GM23338 (cell line): ENCODE measurements at regions not wholly inside any gene's neighbourhood (a gene's known extent, or its start where the extent isn't known, plus 50 kb on each side); places are given as distances from the start of the nearest gene placed in this dataset.

Source experiments
- ATAC-seq: fragments of 200-7000 bp; cut with Tn5 transposase; 3 replicates; pipeline ENCODE4 v1.9.1; 2020
- DNase-seq: peaks from one replicate; pipeline ENCODE4 v3.0.0-alpha.2; 2015; ENCODE audit warnings: low spot score
- H2AFZ ChIP-seq: fragments of 200-600 bp; sonication (generic); 2 replicates; pipeline ENCODE4 v1.8.0; 2016; ENCODE audit warnings: antibody characterized with exemption, mild to moderate bottlenecking, moderate library complexity
- H3F3A ChIP-seq: fragments of 200-600 bp; sonication (generic); replicated peaks from 2 replicates; pipeline ENCODE4 v1.8.0; 2017; ENCODE audit warnings: antibody characterized with exemption, mixed run types, low read depth
- H3K27ac ChIP-seq: fragments of 200-600 bp; sonication (generic); 2 replicates; pipeline ENCODE4 v1.6.1; 2016; ENCODE audit warnings: low read depth
- H3K27me3 ChIP-seq: fragments of 200-600 bp; sonication (generic); 2 replicates; pipeline ENCODE4 v1.8.0; 2016; ENCODE audit warnings: mild to moderate bottlenecking, mixed run types, moderate library complexity; ENCODE audit not compliant: insufficient read depth
- H3K36me3 ChIP-seq: fragments of 200-600 bp; sonication (generic); 2 replicates; pipeline ENCODE4 v1.8.0; 2016; ENCODE audit warnings: mild to moderate bottlenecking; ENCODE audit not compliant: insufficient read depth
- H3K4me1 ChIP-seq: fragments of 200-600 bp; sonication (generic); 2 replicates; pipeline ENCODE4 v1.8.0; 2016; ENCODE audit warnings: mild to moderate bottlenecking, moderate library complexity; ENCODE audit not compliant: insufficient read depth
- H3K4me2 ChIP-seq: fragments of 200-600 bp; sonication (generic); 2 replicates; pipeline ENCODE4 v1.7.1; 2017; ENCODE audit warnings: mixed run types
- H3K4me3 ChIP-seq: fragments of 200-600 bp; sonication (generic); 2 replicates; pipeline ENCODE4 v1.6.1; 2016; ENCODE audit warnings: mixed run types
- H3K79me2 ChIP-seq: fragments of 200-600 bp; sonication (generic); replicated peaks from 2 replicates; pipeline ENCODE4 v1.8.0; 2017; ENCODE audit warnings: mild to moderate bottlenecking; ENCODE audit not compliant: insufficient read depth
- H3K9me2 ChIP-seq: fragments of 200-600 bp; sonication (generic); 2 replicates; pipeline ENCODE4 v1.8.0; 2017; ENCODE audit not compliant: insufficient read depth
- H4K20me1 ChIP-seq: fragments of 200-600 bp; sonication (generic); replicated peaks from 2 replicates; pipeline ENCODE4 v1.8.0; 2017; ENCODE audit warnings: mild to moderate bottlenecking; ENCODE audit not compliant: insufficient read depth
- H3K27ac Mint-ChIP-seq: 2 replicates; pipeline ENCODE4 v1.8.0; 2020; ENCODE audit warnings: inconsistent platforms, mild to moderate bottlenecking, moderate library complexity, mixed read lengths
- H3K27me3 Mint-ChIP-seq: 3 replicates; pipeline ENCODE4 v1.8.0; 2022; ENCODE audit warnings: low read depth, mild to moderate bottlenecking, moderate library complexity, mixed read lengths, inconsistent platforms; ENCODE audit not compliant: insufficient read depth, poor library complexity
- H3K36me3 Mint-ChIP-seq: 3 replicates; pipeline ENCODE4 v1.8.0; 2021; ENCODE audit warnings: low read depth, mild to moderate bottlenecking, inconsistent platforms, moderate library complexity, mixed read lengths
- H3K4me1 Mint-ChIP-seq: 3 replicates; pipeline ENCODE4 v1.8.0; 2020; ENCODE audit warnings: mild to moderate bottlenecking, inconsistent platforms, mixed read lengths
- H3K4me3 Mint-ChIP-seq: 3 replicates; pipeline ENCODE4 v1.8.0; 2021; ENCODE audit warnings: moderate library complexity, mild to moderate bottlenecking, inconsistent platforms, mixed read lengths
- H3K9me3 Mint-ChIP-seq: 3 replicates; pipeline ENCODE4 v1.8.0; 2020; ENCODE audit warnings: moderate library complexity, mild to moderate bottlenecking, inconsistent platforms, mixed read lengths
- CREB1 ChIP-seq: fragments of 250-450 bp; sonication (Bioruptor Pico); IDR thresholded peaks from 2 replicates; pipeline ENCODE4 v1.5.0; 2020; ENCODE audit warnings: low read depth, mild to moderate bottlenecking, moderate library complexity
- EZH2 ChIP-seq: fragments of 200-600 bp; sonication (generic); IDR thresholded peaks from one replicate; pipeline ENCODE4 v1.8.0; 2017; ENCODE audit warnings: antibody characterized with exemption, mild to moderate bottlenecking, low read depth; ENCODE audit not compliant: unreplicated experiment
- EZH2phosphoT487 ChIP-seq: fragments of 200-600 bp; sonication (generic); IDR thresholded peaks from one replicate; pipeline ENCODE4 v1.8.1; 2018; ENCODE audit warnings: antibody characterized with exemption; ENCODE audit not compliant: unreplicated experiment
- JUNB ChIP-seq: IDR thresholded peaks from one replicate; pipeline ENCODE4 v1.6.1; 2016; ENCODE audit warnings: antibody characterized with exemption; ENCODE audit not compliant: unreplicated experiment
- NANOG ChIP-seq: IDR thresholded peaks from 2 replicates; pipeline ENCODE4 v1.6.1; 2016; ENCODE audit warnings: antibody characterized with exemption, borderline replicate concordance
- POLR2AphosphoS5 ChIP-seq: IDR thresholded peaks from 2 replicates; pipeline ENCODE4 v1.6.1; 2016; ENCODE audit warnings: antibody characterized with exemption, low read depth
- STAT1 ChIP-seq: IDR thresholded peaks from one replicate; pipeline ENCODE4 v1.6.1; 2016; ENCODE audit warnings: antibody characterized with exemption; ENCODE audit not compliant: unreplicated experiment
- ZNF114 ChIP-seq: fragments of 250-450 bp; sonication (Bioruptor Pico); IDR thresholded peaks from 2 replicates; pipeline ENCODE4 v1.5.0; 2020; ENCODE audit warnings: mild to moderate bottlenecking, moderate library complexity
- ZNF331 ChIP-seq: fragments of 250-450 bp; sonication (Bioruptor Pico); IDR thresholded peaks from 2 replicates; pipeline ENCODE4 v1.5.0; 2020; ENCODE audit warnings: low read depth, mild to moderate bottlenecking, moderate library complexity
- TF ChIP-seq, protein P1 (sequence below): fragments of 250-450 bp; sonication (Bioruptor Pico); IDR thresholded peaks from 2 replicates; pipeline ENCODE4 v1.5.0; 2020; ENCODE audit warnings: mild to moderate bottlenecking, moderate library complexity
- TF ChIP-seq, protein P2 (sequence below): IDR thresholded peaks from one replicate; pipeline ENCODE4 v1.6.1; 2018; ENCODE audit warnings: antibody characterized with exemption; ENCODE audit not compliant: unreplicated experiment
- TF ChIP-seq, protein P3 (sequence below), 2 experiments: fragments of 200-600 bp in 1 of 2; sonication (generic) in 1 of 2; conservative IDR thresholded peaks; 2 replicates each; pipeline versions ENCODE4 v1.5.1 to v1.6.1; 2016 to 2017; ENCODE audit warnings: antibody characterized with exemption in 2 of 2, low read depth in 2 of 2, mild to moderate bottlenecking in 2 of 2, moderate library complexity in 1 of 2
- TF ChIP-seq, protein P4 (sequence below): IDR thresholded peaks from 2 replicates; pipeline ENCODE4 v1.6.1; 2016; ENCODE audit warnings: antibody characterized with exemption

DNA sequence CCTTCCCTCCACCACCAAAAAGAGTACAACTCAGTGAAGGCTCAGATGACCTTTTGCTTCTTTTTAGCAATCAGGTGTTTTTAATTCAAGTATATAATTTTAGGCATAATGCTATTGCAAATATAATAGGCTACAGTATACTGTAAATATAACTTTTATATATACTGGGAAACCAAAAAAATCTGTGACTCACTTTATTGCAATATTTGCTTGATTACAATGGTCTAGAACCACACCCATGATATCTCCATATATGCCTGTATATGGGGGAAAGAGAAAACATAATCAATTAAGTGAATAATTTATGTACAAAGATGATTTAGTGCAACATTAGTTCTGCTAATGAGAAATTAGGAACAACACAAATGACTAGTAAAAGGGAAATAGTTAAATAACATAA lies 134.3 kb downstream of the TLE3 start:
- no peak overlapping the region for H3K4me2 ChIP-seq
- H3K36me3 ChIP-seq: no peaks in the 10 kb centered on the region
- H3K4me1 Mint-ChIP-seq: peaks cover 7% of the 10 kb centered on the region; the same call in 2 of the 3 replicates
- H3F3A ChIP-seq: no peaks in the 10 kb centered on the region
- no peak for TF ChIP-seq POLR2AphosphoS5
- no peak for TF ChIP-seq ZNF331
- TF ChIP-seq ZNF114 (CRISPR knock-in tag): no peak
- no peak for TF ChIP-seq NANOG
- TF ChIP-seq, protein P1, sequence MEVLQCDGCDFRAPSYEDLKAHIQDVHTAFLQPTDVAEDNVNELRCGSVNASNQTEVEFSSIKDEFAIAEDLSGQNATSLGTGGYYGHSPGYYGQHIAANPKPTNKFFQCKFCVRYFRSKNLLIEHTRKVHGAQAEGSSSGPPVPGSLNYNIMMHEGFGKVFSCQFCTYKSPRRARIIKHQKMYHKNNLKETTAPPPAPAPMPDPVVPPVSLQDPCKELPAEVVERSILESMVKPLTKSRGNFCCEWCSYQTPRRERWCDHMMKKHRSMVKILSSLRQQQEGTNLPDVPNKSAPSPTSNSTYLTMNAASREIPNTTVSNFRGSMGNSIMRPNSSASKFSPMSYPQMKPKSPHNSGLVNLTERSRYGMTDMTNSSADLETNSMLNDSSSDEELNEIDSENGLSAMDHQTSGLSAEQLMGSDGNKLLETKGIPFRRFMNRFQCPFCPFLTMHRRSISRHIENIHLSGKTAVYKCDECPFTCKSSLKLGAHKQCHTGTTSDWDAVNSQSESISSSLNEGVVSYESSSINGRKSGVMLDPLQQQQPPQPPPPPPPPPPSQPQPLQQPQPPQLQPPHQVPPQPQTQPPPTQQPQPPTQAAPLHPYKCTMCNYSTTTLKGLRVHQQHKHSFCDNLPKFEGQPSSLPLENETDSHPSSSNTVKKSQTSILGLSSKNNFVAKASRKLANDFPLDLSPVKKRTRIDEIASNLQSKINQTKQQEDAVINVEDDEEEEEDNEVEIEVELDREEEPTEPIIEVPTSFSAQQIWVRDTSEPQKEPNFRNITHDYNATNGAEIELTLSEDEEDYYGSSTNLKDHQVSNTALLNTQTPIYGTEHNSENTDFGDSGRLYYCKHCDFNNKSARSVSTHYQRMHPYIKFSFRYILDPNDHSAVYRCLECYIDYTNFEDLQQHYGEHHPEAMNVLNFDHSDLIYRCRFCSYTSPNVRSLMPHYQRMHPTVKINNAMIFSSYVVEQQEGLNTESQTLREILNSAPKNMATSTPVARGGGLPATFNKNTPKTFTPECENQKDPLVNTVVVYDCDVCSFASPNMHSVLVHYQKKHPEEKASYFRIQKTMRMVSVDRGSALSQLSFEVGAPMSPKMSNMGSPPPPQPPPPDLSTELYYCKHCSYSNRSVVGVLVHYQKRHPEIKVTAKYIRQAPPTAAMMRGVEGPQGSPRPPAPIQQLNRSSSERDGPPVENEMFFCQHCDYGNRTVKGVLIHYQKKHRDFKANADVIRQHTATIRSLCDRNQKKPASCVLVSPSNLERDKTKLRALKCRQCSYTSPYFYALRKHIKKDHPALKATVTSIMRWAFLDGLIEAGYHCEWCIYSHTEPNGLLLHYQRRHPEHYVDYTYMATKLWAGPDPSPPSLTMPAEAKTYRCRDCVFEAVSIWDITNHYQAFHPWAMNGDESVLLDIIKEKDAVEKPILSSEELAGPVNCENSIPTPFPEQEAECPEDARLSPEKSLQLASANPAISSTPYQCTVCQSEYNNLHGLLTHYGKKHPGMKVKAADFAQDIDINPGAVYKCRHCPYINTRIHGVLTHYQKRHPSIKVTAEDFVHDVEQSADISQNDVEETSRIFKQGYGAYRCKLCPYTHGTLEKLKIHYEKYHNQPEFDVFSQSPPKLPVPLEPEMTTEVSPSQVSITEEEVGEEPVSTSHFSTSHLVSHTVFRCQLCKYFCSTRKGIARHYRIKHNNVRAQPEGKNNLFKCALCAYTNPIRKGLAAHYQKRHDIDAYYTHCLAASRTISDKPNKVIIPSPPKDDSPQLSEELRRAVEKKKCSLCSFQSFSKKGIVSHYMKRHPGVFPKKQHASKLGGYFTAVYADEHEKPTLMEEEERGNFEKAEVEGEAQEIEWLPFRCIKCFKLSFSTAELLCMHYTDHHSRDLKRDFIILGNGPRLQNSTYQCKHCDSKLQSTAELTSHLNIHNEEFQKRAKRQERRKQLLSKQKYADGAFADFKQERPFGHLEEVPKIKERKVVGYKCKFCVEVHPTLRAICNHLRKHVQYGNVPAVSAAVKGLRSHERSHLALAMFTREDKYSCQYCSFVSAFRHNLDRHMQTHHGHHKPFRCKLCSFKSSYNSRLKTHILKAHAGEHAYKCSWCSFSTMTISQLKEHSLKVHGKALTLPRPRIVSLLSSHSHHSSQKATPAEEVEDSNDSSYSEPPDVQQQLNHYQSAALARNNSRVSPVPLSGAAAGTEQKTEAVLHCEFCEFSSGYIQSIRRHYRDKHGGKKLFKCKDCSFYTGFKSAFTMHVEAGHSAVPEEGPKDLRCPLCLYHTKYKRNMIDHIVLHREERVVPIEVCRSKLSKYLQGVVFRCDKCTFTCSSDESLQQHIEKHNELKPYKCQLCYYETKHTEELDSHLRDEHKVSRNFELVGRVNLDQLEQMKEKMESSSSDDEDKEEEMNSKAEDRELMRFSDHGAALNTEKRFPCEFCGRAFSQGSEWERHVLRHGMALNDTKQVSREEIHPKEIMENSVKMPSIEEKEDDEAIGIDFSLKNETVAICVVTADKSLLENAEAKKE (CRISPR knock-in tag): no peak
- TF ChIP-seq, protein P2, sequence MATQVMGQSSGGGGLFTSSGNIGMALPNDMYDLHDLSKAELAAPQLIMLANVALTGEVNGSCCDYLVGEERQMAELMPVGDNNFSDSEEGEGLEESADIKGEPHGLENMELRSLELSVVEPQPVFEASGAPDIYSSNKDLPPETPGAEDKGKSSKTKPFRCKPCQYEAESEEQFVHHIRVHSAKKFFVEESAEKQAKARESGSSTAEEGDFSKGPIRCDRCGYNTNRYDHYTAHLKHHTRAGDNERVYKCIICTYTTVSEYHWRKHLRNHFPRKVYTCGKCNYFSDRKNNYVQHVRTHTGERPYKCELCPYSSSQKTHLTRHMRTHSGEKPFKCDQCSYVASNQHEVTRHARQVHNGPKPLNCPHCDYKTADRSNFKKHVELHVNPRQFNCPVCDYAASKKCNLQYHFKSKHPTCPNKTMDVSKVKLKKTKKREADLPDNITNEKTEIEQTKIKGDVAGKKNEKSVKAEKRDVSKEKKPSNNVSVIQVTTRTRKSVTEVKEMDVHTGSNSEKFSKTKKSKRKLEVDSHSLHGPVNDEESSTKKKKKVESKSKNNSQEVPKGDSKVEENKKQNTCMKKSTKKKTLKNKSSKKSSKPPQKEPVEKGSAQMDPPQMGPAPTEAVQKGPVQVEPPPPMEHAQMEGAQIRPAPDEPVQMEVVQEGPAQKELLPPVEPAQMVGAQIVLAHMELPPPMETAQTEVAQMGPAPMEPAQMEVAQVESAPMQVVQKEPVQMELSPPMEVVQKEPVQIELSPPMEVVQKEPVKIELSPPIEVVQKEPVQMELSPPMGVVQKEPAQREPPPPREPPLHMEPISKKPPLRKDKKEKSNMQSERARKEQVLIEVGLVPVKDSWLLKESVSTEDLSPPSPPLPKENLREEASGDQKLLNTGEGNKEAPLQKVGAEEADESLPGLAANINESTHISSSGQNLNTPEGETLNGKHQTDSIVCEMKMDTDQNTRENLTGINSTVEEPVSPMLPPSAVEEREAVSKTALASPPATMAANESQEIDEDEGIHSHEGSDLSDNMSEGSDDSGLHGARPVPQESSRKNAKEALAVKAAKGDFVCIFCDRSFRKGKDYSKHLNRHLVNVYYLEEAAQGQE: no peak
- TF ChIP-seq, protein P3, sequence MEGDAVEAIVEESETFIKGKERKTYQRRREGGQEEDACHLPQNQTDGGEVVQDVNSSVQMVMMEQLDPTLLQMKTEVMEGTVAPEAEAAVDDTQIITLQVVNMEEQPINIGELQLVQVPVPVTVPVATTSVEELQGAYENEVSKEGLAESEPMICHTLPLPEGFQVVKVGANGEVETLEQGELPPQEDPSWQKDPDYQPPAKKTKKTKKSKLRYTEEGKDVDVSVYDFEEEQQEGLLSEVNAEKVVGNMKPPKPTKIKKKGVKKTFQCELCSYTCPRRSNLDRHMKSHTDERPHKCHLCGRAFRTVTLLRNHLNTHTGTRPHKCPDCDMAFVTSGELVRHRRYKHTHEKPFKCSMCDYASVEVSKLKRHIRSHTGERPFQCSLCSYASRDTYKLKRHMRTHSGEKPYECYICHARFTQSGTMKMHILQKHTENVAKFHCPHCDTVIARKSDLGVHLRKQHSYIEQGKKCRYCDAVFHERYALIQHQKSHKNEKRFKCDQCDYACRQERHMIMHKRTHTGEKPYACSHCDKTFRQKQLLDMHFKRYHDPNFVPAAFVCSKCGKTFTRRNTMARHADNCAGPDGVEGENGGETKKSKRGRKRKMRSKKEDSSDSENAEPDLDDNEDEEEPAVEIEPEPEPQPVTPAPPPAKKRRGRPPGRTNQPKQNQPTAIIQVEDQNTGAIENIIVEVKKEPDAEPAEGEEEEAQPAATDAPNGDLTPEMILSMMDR (conservative IDR thresholded peaks at IDR 0.05; ENCODE audit: low read depth in 2 of 2): no peak
- no peak for TF ChIP-seq CREB1 (CRISPR knock-in tag)
- TF ChIP-seq EZH2phosphoT487: no peak
- TF ChIP-seq, protein P4, sequence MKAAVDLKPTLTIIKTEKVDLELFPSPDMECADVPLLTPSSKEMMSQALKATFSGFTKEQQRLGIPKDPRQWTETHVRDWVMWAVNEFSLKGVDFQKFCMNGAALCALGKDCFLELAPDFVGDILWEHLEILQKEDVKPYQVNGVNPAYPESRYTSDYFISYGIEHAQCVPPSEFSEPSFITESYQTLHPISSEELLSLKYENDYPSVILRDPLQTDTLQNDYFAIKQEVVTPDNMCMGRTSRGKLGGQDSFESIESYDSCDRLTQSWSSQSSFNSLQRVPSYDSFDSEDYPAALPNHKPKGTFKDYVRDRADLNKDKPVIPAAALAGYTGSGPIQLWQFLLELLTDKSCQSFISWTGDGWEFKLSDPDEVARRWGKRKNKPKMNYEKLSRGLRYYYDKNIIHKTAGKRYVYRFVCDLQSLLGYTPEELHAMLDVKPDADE: no peak
- no peak for TF ChIP-seq JUNB
- TF ChIP-seq STAT1: no peak
- TF ChIP-seq EZH2: no peak
- no peaks in the 10 kb centered on the region; the same call in 2 of the 3 replicates for H3K9me3 Mint-ChIP-seq
- no peak overlapping the region for H2AFZ ChIP-seq
- no peaks in the 10 kb centered on the region for H4K20me1 ChIP-seq
- DNase-seq (no peak), ATAC-seq (no peak)
- H3K4me3 Mint-ChIP-seq: no peak overlapping the region
- no peak overlapping the region for H3K4me3 ChIP-seq
- H3K27me3 Mint-ChIP-seq: no peaks in the 10 kb centered on the region
- H3K27ac Mint-ChIP-seq: no peak overlapping the region
- H3K4me1 ChIP-seq: no peaks in the 10 kb centered on the region
- no peaks in the 10 kb centered on the region; the same call in 1 of the 2 replicates for H3K9me2 ChIP-seq
- no peaks in the 10 kb centered on the region for H3K79me2 ChIP-seq
- H3K36me3 Mint-ChIP-seq: no peaks in the 10 kb centered on the region
- H3K27ac ChIP-seq: no peak overlapping the region
- no peaks in the 10 kb centered on the region for H3K27me3 ChIP-seq
